Neural progenitor cell (in vitro differentiated cells): ENCODE measurements at regions not wholly inside any gene's neighbourhood (a gene's known extent, or its start where the extent isn't known, plus 50 kb on each side); places are given as distances from the start of the nearest gene placed in this dataset.

Experiments
- DNase-seq: peaks from one replicate; pipeline ENCODE4 v3.0.0-alpha.2; 2016; ENCODE audit warnings: low spot score
- H2AFZ ChIP-seq: fragments of 200-600 bp; sonication (generic); replicated peaks from 2 replicates; pipeline ENCODE4 v1.6.1; 2016; ENCODE audit warnings: antibody characterized with exemption
- H3F3A ChIP-seq: fragments of 200-600 bp; sonication (generic); 2 replicates; pipeline ENCODE4 v1.6.1; 2016; ENCODE audit warnings: antibody characterized with exemption, low read depth
- H3K27ac ChIP-seq: fragments of 200-600 bp; sonication (generic); 2 replicates; pipeline ENCODE4 v1.5.1; 2016; ENCODE audit warnings: mild to moderate bottlenecking
- H3K27me3 ChIP-seq: fragments of 200-600 bp; sonication (generic); 2 replicates; pipeline ENCODE4 v1.6.1; 2016; ENCODE audit warnings: mild to moderate bottlenecking, moderate library complexity
- H3K36me3 ChIP-seq: fragments of 200-600 bp; sonication (generic); 2 replicates; pipeline ENCODE4 v1.5.1; 2016
- H3K4me1 ChIP-seq: fragments of 200-600 bp; sonication (generic); 2 replicates; pipeline ENCODE4 v1.6.1; 2016; ENCODE audit warnings: mixed run types
- H3K4me2 ChIP-seq: fragments of 200-600 bp; sonication (generic); 2 replicates; pipeline ENCODE4 v1.6.1; 2016
- H3K4me3 ChIP-seq: fragments of 200-600 bp; sonication (generic); 2 replicates; pipeline ENCODE4 v1.5.1; 2016
- H3K79me2 ChIP-seq: fragments of 200-600 bp; sonication (generic); 2 replicates; pipeline ENCODE4 v1.6.1; 2016; ENCODE audit warnings: low read depth
- H3K9ac ChIP-seq: fragments of 200-600 bp; sonication (generic); 2 replicates; pipeline ENCODE4 v1.6.1; 2016
- H3K9me3 ChIP-seq: fragments of 200-600 bp; sonication (generic); 2 replicates; pipeline ENCODE4 v1.5.1; 2016; ENCODE audit warnings: low read depth
- H4K20me1 ChIP-seq: fragments of 200-600 bp; sonication (generic); 2 replicates; pipeline ENCODE4 v1.6.1; 2016; ENCODE audit warnings: low read depth
- H3K27ac Mint-ChIP-seq: 3 replicates; pipeline ENCODE4 v1.8.0; 2021; ENCODE audit warnings: mixed read lengths
- H3K27me3 Mint-ChIP-seq: 2 replicates; pipeline ENCODE4 v1.8.0; 2022; ENCODE audit warnings: low read depth, mild to moderate bottlenecking, inconsistent platforms, moderate library complexity, mixed read lengths; ENCODE audit not compliant: insufficient read depth
- H3K36me3 Mint-ChIP-seq: 3 replicates; pipeline ENCODE4 v1.8.0; 2021; ENCODE audit warnings: mixed read lengths
- H3K4me1 Mint-ChIP-seq: 3 replicates; pipeline ENCODE4 v1.8.0; 2021; ENCODE audit warnings: mixed read lengths
- H3K4me3 Mint-ChIP-seq: 3 replicates; pipeline ENCODE4 v1.8.0; 2021; ENCODE audit warnings: mild to moderate bottlenecking, moderate library complexity, mixed read lengths
- H3K9me3 Mint-ChIP-seq: 3 replicates; pipeline ENCODE4 v1.8.0; 2020; ENCODE audit warnings: mixed read lengths
- EZH2 ChIP-seq: fragments of 200-600 bp; sonication (generic); IDR thresholded peaks from 2 replicates; pipeline ENCODE4 v1.6.1; 2017; ENCODE audit warnings: antibody characterized with exemption, mild to moderate bottlenecking, moderate library complexity
- EZH2phosphoT487 ChIP-seq: fragments of 200-600 bp; sonication (generic); IDR thresholded peaks from 2 replicates; pipeline ENCODE4 v1.6.1; 2017; ENCODE audit warnings: antibody characterized with exemption
- TF ChIP-seq, protein P1 (sequence below): fragments of 200-600 bp; sonication (generic); IDR thresholded peaks from 2 replicates; pipeline ENCODE4 v1.5.1; 2017; ENCODE audit warnings: antibody characterized with exemption, mild to moderate bottlenecking

DNA sequence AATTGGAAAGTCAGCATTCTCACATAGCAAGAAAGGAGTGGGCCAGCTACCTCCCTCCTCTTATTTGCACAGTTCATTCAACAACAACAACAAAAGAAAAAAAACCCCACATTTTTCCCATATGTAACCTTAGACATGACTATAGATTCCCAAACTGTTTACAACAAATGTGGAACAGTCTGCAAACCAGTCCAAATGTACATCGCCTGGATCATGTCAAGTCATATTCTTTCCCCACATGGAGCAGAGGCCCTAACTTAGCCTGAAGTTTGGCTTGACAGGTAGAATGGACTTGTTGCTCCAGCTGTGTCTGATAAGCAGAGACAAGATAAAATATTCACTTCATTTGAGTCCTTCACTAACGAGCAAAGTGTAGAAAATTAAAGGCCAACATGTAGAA, 81.7 kb upstream of the COL24A1 start:
- H3K9me3 ChIP-seq, result peaks cover 4% of the 10 kb centered on the region
- Mint-ChIP-seq H3K4me1 (no peaks in the 10 kb centered on the region), H3K27me3 (peaks cover 6% of the 10 kb centered on the region), H3K27ac (no peak overlapping the region), H3K4me3 (no peak overlapping the region), H3K36me3 (no peaks in the 10 kb centered on the region), H3K9me3 (peaks cover 4% of the 10 kb centered on the region)
- no peaks in the 10 kb centered on the region for H3K4me1 ChIP-seq
- H3K27me3 ChIP-seq, result no peaks in the 10 kb centered on the region
- TF ChIP-seq, protein P1, sequence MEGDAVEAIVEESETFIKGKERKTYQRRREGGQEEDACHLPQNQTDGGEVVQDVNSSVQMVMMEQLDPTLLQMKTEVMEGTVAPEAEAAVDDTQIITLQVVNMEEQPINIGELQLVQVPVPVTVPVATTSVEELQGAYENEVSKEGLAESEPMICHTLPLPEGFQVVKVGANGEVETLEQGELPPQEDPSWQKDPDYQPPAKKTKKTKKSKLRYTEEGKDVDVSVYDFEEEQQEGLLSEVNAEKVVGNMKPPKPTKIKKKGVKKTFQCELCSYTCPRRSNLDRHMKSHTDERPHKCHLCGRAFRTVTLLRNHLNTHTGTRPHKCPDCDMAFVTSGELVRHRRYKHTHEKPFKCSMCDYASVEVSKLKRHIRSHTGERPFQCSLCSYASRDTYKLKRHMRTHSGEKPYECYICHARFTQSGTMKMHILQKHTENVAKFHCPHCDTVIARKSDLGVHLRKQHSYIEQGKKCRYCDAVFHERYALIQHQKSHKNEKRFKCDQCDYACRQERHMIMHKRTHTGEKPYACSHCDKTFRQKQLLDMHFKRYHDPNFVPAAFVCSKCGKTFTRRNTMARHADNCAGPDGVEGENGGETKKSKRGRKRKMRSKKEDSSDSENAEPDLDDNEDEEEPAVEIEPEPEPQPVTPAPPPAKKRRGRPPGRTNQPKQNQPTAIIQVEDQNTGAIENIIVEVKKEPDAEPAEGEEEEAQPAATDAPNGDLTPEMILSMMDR, result no peak
- TF ChIP-seq EZH2phosphoT487, result no peak
- no peak for TF ChIP-seq EZH2
- no peak for DNase-seq
- no peak overlapping the region for H3K27ac ChIP-seq
- H3K9ac ChIP-seq, result no peak overlapping the region
- no peak overlapping the region for H3K4me3 ChIP-seq
- H2AFZ ChIP-seq, result no peak overlapping the region
- no peaks in the 10 kb centered on the region for H4K20me1 ChIP-seq
- no peak overlapping the region for H3K4me2 ChIP-seq
- no peaks in the 10 kb centered on the region for H3F3A ChIP-seq
- no peaks in the 10 kb centered on the region for H3K36me3 ChIP-seq
- no peaks in the 10 kb centered on the region for H3K79me2 ChIP-seq

DNA sequence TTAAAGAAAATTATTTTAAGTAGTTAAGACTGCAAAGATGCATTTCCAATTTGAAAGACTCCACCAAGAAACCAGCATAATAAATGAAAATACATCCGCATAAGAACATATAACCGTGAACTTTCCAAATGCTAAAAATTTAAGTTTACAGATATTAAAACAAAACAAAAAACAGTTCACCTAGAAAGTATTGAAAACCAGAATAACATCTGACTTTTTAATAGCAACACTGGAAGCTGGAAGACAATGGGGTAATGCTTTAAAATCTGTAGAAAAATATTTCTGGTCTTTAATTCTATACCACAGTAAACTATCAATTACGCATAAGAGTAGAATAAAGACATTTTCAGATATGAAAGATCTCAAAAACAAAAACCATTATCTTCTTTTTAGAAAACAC, 79.3 kb upstream of the COL24A1 start:
- no peaks in the 10 kb centered on the region for H3K36me3 Mint-ChIP-seq
- no peak overlapping the region for H3K9ac ChIP-seq
- no peak overlapping the region for H3K4me3 ChIP-seq
- no peaks in the 10 kb centered on the region for H3K27me3 ChIP-seq
- H3K4me3 Mint-ChIP-seq, result no peak overlapping the region
- H3K4me1 Mint-ChIP-seq, result no peaks in the 10 kb centered on the region
- no peak overlapping the region for H3K27ac ChIP-seq
- no peak overlapping the region for H2AFZ ChIP-seq
- DNase-seq, result no peak
- peaks cover 4% of the 10 kb centered on the region for H3K9me3 Mint-ChIP-seq
- no peaks in the 10 kb centered on the region for H3K36me3 ChIP-seq
- no peak overlapping the region for H3K4me2 ChIP-seq
- H3K79me2 ChIP-seq, result no peaks in the 10 kb centered on the region
- H3K27ac Mint-ChIP-seq, result no peak overlapping the region
- no peaks in the 10 kb centered on the region for H3F3A ChIP-seq
- H3K9me3 ChIP-seq, result peaks cover 4% of the 10 kb centered on the region
- H4K20me1 ChIP-seq, result no peaks in the 10 kb centered on the region
- no peaks in the 10 kb centered on the region for H3K4me1 ChIP-seq
- no peak for TF ChIP-seq EZH2phosphoT487
- TF ChIP-seq, protein P1, result no peak
- TF ChIP-seq EZH2, result no peak
- peaks cover 6% of the 10 kb centered on the region for H3K27me3 Mint-ChIP-seq

DNA sequence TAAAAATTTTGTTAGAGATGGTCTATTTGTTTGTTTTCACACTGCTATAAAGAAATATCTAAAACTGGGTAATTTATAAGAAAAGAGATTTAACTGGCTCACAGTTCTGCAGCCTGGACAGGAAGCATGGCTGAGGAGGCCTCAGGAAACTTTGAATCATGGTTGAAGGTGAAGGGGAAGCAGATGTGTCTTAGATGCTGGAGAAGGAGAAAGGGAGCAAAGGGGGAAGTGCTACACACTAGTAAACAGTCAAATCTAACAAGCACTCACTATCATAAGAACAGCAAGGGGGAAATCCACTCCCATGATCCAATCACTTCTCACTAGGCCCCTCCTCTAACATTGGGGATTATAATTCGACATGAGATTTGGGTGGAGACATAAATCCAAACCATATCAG, 76.8 kb upstream of the COL24A1 start:
- Histone ChIP-seq H3K79me2 (no peaks in the 10 kb centered on the region), H3K4me1 (no peaks in the 10 kb centered on the region), H3K4me2 (no peak overlapping the region), H4K20me1 (no peaks in the 10 kb centered on the region), H3K9ac (no peak overlapping the region), H2AFZ (no peak overlapping the region), H3K4me3 (no peak overlapping the region), H3K27ac (no peak overlapping the region), H3K36me3 (no peaks in the 10 kb centered on the region), H3K27me3 (no peaks in the 10 kb centered on the region), H3F3A (no peaks in the 10 kb centered on the region), H3K9me3 (peaks cover 4% of the 10 kb centered on the region)
- H3K9me3 Mint-ChIP-seq, result peaks cover 4% of the 10 kb centered on the region
- H3K4me1 Mint-ChIP-seq, result peaks cover 3% of the 10 kb centered on the region
- no peak overlapping the region for H3K27ac Mint-ChIP-seq
- no peaks in the 10 kb centered on the region for H3K27me3 Mint-ChIP-seq
- H3K4me3 Mint-ChIP-seq, result no peak overlapping the region
- TF ChIP-seq EZH2phosphoT487 (no peak), EZH2 (no peak)
- no peaks in the 10 kb centered on the region for H3K36me3 Mint-ChIP-seq
- DNase-seq, result no peak

DNA sequence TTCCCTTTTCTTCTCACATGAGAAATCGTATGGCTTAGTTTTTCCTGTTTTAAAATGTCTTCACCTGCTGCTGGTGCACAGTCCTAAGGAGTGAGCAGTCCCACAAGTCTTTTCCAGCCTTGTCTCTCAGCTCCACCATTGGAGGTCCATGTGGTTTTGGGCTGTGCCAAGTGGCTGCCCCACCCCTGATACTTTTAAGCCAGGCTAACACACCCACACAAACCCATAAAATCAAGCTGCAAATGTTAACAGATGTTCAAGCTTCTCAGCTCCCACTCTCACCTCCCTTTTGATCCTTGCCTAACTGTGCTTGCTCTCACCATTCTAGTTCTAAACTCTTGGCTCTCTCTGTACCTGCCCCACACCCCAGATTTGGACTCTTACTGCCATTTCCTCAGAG, 74.5 kb upstream of the COL24A1 start:
- H3K4me2 ChIP-seq, result no peak overlapping the region
- TF ChIP-seq EZH2phosphoT487 (no peak), EZH2 (no peak)
- TF ChIP-seq, protein P1, result no peak
- H3K4me3 ChIP-seq, result no peak overlapping the region
- H3K79me2 ChIP-seq, result no peaks in the 10 kb centered on the region
- Mint-ChIP-seq H3K9me3 (peaks cover 4% of the 10 kb centered on the region), H3K27me3 (no peaks in the 10 kb centered on the region), H3K36me3 (no peaks in the 10 kb centered on the region), H3K4me1 (peaks cover 16% of the 10 kb centered on the region), H3K4me3 (no peak overlapping the region), H3K27ac (no peak overlapping the region)
- no peaks in the 10 kb centered on the region for H3K27me3 ChIP-seq
- no peak overlapping the region for H3K9ac ChIP-seq
- H4K20me1 ChIP-seq, result no peaks in the 10 kb centered on the region
- H3F3A ChIP-seq, result no peaks in the 10 kb centered on the region
- no peaks in the 10 kb centered on the region for H3K36me3 ChIP-seq
- peak overlapping the region; percentile 52 for H2AFZ ChIP-seq
- no peak overlapping the region for H3K27ac ChIP-seq
- no peaks in the 10 kb centered on the region for H3K4me1 ChIP-seq
- H3K9me3 ChIP-seq, result peaks cover 2% of the 10 kb centered on the region
- no peak for DNase-seq
